NCI-H69 (cell line): ENCODE measurements at regions not wholly inside any gene's neighbourhood (a gene's known extent, or its start where the extent isn't known, plus 50 kb on each side); places are given as distances from the start of the nearest gene placed in this dataset.
"Not testable (repeated sequence)": the region's sequence is repeated elsewhere in the genome, so short reads cannot be mapped to it uniquely, and the experiment has no call there.

ENCODE experiments used
- DNase-seq: peaks from one replicate; lab custom pipeline; 2025; lab: John Stamatoyannopoulos, UW

- no peak for DNase-seq
Measured at GRCh38 chr4:26044983-26045382, 131.0 kb downstream of the SMIM20 start.

DNA sequence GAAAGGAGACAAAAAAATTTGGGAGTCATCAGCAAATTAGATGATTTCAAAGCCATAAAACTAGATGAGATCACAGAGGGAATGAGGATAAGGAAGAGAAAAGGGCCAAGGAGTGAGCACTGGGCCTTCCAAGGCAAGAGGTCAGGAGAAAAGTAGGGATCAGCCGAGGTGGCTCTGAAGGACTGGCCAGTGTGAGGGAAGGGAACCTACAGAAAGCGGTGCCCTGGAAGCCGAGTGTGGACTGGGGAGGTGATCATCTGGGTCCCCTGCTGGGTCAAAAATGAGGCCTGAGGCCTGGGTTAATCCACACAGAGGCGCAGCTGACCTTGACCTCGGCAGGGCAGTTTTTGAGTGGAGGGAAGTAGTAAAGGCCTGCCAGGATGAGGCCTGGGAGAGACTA is 133.8 kb downstream of the SMIM20 start:
- DNase-seq, result no peak

- no peak for DNase-seq
Measured at GRCh38 chr4:26048378-26048882, 134.4 kb downstream of the SMIM20 start.

GRCh38 chr4:26048950-26049349 is 134.9 kb downstream of the SMIM20 start:
- DNase-seq, result no peak

DNA sequence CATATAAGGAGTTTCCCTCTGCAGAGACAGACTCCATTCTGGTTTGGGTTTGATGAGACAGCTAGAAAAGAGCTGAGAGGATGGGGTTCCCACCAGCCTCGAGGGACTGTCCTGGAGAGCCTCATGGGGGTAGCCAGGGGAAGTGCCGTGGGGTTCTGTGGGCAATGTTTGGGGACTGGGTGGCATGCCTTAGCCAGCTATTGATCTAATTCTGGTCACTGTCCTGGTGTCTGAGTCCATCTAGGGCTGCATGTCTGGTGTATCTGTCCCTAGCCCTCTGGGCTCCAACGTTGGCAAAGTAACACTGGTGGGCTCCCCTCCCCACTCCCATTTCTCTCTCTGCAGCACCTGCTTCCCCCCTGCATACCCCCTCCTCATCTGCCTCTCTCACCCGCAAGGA is 135.4 kb downstream of the SMIM20 start:
- DNase-seq, result no peak

GRCh38 chr4:26050212-26050643 is 136.2 kb downstream of the SMIM20 start:
- no peak for DNase-seq

DNA sequence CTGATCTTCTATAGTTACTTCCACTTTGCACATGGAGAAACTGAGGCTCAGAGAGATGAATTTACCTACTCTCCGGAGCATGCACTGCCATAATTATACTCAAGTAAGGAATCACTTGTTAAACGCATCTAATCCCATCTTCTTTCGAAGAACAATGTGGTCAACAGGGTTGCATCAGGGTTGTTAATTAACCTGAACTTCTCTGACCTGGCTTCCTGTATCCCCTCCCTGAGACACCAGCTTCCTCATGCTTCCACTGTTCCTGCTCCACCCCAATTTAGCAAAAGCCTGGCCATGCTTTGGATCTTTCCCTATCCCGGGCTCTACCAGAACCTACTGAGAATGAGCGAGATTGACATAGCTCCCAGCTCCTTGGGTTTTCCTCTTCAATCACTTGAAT is 136.7 kb downstream of the SMIM20 start:
- no peak for DNase-seq

DNA sequence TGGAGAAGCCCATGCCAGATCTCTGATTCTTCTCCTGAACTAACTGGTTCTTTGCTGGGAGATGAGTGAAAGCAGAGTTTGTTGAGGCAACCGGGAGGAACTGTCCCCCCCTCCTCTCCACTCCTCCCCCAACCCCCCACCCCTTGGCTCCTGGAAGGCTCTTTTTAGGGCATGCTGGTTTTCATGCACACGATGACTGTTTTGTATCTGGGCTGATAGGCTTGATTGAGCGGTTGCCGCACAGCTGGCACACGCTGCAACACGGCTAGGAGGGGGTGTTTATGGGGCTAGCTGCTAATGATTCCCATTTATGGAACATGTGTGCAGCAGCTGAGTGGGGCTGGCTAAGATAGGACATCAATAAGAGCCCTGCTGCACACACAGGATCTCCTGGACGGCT is 137.2 kb downstream of the SMIM20 start:
- DNase-seq, result no peak

DNA sequence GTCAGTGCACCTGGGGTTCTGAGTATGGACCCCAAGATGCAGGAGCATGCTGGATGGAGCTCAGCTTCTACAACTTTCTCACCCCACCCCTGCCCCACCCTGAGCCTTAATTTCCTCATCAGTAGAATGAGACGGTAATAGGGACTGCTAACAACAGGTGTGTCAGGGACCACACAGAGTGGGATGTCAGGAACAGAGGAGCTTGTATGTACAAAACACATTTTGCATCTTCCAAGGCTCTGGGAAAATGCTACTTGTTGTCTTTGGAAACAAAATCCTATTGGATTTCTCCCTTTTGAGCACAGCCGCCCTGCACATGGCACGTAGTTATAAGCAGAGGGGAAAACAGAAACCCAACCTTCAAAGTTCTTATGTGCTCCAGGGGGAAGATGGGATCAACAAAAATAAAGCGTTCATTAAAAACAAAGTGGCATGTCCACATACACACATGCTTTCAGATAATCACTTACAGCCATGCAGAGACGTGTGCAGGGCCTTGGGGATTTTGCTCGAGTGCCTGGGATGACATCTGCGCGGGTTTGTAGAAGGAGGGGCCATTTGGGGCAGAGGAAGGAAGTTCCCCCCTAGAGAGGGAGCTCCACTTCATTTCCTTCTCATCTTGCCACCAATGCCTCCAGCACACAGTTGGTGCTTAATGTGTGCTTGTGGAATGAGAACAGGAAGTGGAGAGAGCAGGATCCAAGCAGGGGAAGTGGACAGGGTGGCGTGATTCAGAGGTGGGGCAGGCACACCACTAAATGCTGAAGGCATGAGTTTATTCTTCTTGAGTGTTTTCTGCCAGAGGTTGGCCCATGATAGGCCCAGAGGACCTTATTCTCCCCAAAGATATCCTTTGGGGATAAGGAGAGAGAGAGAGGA is 138.9 kb downstream of the SMIM20 start:
- DNase-seq, result no peak

DNA sequence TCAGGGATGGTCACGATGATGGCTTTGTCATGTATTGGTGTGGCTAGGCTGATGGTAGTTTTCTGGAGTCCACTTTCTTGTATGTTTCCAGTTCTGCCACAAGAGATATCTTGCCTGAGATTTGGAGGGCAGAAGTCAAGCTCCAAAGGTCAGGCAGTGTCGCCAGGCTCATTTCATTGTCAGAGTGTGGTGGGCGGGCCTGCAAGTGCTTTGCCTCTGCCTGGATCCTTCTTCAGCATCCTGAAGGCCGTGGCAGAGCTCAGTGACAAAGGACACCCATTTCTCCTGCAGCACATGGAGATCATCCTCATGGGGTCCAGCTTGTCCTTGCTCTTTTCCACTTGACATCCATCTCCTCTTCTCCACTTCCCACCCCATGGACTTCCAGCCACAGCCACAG is 139.7 kb downstream of the SMIM20 start:
- no peak for DNase-seq

DNA sequence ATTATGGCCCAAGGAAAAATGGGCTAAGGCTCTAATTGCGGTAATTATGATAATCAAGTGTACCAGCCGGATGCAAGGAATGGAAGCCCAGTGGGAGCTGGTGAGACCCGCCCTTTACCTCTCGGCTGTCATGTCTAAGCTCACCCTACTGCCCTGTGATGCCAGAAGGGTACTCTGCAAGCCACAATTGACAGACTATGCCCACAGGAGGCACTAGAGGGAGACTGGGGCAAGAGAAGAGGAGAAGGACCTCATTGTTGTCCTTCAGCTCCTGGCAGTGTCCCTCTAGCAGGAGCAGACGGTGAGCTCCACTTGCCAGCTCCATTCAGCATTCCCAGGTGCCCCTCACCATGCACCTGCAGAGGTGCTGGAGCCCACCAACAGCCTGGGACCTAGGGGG is 141.8 kb downstream of the SMIM20 start:
- peak; percentile 83 for DNase-seq

GRCh38 chr4:26056406-26056805 is 142.4 kb downstream of the SMIM20 start:
- no peak for DNase-seq

GRCh38 chr4:26057839-26058238 is 143.8 kb downstream of the SMIM20 start:
- not testable (repeated sequence) for DNase-seq

DNA sequence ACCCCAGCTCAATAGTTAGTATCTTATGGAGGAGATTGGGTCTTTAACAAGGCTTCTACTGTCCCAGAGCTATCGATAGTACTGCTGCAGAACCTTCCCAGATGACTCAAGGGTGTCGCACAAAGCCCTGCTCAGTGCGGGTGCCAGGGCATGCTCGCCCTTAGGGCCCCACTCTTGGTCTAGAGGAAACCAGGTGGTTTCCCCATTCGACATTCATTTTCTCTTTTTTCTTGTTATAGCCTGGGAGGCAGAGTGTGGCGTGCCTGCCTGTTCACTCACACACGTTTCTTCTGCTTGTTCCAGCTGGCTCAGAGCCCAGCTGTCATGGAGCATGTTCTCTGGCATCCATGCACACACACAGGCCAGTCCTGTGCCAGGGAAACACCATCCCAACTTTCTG is 144.5 kb downstream of the SMIM20 start:
- peak; percentile 30 for DNase-seq

DNA sequence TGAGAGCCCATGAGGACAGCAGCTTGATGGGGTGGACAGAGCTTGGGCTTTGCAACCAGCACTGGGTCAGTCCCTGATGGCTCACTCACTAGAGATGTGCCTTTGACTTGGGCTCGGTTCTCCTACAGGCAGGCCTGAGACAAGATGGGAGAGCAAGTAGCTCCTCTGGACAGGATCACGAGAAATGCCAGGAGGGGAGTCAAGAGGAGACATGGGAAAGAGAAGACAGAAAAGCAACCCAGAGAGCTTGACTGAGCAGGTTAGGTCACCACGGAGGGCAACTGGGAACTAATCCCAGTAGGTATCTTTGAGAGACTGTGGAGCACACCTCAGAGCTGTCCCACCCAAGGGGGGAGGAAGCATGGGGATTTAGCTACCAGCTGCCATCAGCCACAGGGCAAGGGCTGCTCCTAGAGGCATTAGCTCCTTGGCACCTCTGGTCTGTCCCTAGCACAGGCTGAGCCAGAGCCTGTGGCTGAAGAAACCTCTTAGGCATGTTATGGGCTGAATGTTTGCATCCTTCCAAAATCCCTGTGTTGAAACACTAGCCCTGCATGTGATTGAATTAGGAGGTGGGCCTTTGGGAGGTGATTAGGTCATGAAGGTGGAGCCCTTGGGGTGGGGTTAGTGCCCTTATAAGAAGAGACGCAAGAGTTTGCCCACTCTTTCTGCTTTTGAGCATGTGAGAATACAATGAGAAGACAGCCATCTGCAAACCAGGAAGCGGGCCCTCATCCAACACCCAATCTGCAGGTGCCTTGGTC is 145.6 kb downstream of the SMIM20 start:
- DNase-seq, result no peak

GRCh38 chr4:26060286-26060685 is 146.3 kb downstream of the SMIM20 start:
- DNase-seq, result no peak

GRCh38 chr4:26061248-26061986 is 147.4 kb downstream of the SMIM20 start:
- DNase-seq, result peak; percentile 67

DNA sequence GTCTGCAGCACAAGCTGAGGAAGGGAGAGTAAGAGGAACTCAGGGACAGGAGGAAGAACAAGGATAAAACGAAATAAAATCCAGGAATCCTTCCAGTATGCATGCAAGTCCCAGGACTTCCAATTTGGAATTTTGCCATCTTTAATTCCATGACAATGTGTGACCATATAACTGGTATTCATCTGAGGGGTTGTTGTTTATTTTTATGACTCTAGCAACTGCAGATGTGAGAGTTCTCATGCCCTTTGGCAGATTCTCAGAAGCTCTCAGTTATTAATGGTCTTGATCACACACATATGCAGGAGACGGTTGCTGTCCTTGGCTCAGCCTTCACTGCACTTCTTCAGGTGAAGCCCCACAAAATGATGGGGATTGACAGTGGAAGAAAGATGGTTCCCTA is 148.2 kb downstream of the SMIM20 start:
- DNase-seq, result no peak

GRCh38 chr4:26064009-26064408 is 150.0 kb downstream of the SMIM20 start:
- peak; percentile 59 for DNase-seq

DNA sequence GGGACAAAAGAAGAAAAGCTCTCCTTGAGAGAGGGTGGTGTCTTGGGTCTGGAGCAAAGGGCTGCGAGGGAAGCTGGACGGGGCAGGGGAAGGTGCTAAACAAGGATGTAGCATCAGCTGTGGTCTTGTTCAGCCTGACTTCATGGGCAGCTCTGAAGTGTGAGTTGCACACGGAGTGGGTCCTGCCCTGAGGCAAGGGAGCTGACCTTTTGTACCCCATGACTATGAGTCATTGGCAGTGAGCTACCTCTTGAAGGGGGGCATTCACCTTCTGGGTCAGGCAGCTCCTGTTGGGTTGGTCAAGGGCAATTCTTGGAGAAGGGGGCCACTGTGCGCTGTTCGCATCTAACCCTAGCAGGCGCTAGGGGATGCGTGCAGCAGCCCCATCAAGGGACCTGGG is 151.8 kb downstream of the SMIM20 start:
- peak; percentile 5 for DNase-seq

GRCh38 chr4:26067035-26067434 is 153.0 kb downstream of the SMIM20 start:
- peak; percentile 43 for DNase-seq

DNA sequence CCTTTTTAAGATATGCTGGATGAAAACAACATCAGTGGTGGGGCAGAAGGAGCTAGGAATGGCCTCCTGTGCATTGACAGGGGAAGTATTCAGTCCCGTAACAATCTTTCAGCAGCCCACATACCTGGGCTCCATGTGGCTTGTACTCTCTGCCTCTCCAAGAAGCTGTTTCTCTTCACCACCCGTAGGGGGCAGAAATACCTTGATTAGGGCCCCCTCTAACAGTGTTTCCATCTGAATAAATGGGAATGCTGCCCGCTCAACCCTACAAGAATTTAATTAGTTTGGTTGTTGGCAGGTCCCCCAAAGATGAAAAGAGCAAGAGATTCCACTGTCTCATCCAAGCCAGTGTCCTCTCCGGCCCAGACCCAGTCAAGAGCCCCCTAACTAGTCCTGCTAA is 155.2 kb downstream of the SMIM20 start:
- peak; percentile 66 for DNase-seq
